ENCODE measurements at regions not wholly inside any gene's neighbourhood (a gene's known extent, or its start where the extent isn't known, plus 50 kb on each side); places are given as distances from the start of the nearest gene placed in this dataset.

DNA sequence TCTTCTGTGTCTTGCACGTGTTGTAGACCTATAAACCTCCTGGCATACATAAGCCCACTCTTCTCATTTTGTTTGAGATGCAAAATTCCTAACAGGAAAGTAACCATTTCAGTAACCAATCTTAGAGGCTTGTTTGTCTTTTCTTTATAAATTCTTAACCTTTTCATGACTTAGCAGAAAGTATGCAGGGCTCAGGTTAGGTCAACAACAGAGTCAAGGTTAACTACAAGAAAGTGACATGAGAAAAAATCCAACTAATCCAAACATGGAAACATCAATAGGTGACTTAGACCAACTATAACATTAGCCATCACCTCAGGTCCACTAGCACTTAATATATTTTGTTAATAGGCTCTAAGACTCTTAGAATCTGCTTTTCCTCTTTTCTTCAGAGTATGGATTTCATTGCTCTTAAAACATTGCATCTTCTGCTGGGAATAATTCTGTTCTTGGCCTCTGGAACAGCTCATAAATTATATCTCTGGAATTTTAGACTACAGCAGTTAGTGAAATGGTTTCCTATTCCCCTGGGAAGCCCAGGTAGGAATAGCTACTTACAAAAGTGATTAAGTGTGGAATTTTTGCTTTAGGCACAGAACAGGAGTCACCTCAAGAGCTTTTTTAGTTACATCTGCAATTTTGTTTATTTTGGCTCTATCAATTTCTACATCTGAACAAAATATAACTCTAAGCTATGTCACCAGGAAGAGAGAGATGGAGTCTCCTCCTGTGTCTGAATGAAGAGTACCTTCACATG lies 155.3 kb upstream of the ANKRD55 start:
- TF ChIP-seq, protein P1, sequence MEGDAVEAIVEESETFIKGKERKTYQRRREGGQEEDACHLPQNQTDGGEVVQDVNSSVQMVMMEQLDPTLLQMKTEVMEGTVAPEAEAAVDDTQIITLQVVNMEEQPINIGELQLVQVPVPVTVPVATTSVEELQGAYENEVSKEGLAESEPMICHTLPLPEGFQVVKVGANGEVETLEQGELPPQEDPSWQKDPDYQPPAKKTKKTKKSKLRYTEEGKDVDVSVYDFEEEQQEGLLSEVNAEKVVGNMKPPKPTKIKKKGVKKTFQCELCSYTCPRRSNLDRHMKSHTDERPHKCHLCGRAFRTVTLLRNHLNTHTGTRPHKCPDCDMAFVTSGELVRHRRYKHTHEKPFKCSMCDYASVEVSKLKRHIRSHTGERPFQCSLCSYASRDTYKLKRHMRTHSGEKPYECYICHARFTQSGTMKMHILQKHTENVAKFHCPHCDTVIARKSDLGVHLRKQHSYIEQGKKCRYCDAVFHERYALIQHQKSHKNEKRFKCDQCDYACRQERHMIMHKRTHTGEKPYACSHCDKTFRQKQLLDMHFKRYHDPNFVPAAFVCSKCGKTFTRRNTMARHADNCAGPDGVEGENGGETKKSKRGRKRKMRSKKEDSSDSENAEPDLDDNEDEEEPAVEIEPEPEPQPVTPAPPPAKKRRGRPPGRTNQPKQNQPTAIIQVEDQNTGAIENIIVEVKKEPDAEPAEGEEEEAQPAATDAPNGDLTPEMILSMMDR (IDR thresholded peaks at IDR 0.05): no peak
- TF ChIP-seq POLR2A (IDR thresholded peaks at IDR 0.05): no peak

All from uterus (tissue), 2 donors.